Activated CD8-positive, alpha-beta memory T cell treated with anti-CD3 and anti-CD28 coated beads, Interleukin-2, amount 10 ng/mL, durations not matched to agents 7 days and 5 days (primary cell): ENCODE measurements at regions not wholly inside any gene's neighbourhood (a gene's known extent, or its start where the extent isn't known, plus 50 kb on each side); places are given as distances from the start of the nearest gene placed in this dataset.

ENCODE experiments used
- ATAC-seq: fragments of 150-1000 bp; cut with Tn5 transposase; one replicate; pipeline ENCODE4 v1.10.0; 2021; ENCODE audit warnings: moderate library complexity
- CTCF ChIA-PET: fragments of 350-600 bp; sonication (Branson Sonifier 250); formaldehyde crosslinking; loops from one replicate; lab custom pipeline; 2021; ENCODE audit warnings: antibody characterized with exemption; lab: Charles Lee
- DNase-seq: peaks from one replicate; pipeline ENCODE4 v3.0.0-alpha.2; 2020
- H3K27ac Mint-ChIP-seq: one replicate; pipeline ENCODE4 v1.8.0; 2021; ENCODE audit warnings: mild to moderate bottlenecking, mixed read lengths
- H3K27me3 Mint-ChIP-seq: one replicate; pipeline ENCODE4 v1.8.0; 2021; ENCODE audit warnings: mixed read lengths
- H3K36me3 Mint-ChIP-seq: one replicate; pipeline ENCODE4 v1.8.0; 2021; ENCODE audit warnings: mild to moderate bottlenecking, mixed read lengths
- H3K4me1 Mint-ChIP-seq: one replicate; pipeline ENCODE4 v1.8.0; 2021; ENCODE audit warnings: mixed read lengths
- H3K4me3 Mint-ChIP-seq: one replicate; pipeline ENCODE4 v1.8.0; 2021; ENCODE audit warnings: mild to moderate bottlenecking, moderate library complexity, mixed read lengths
- H3K9me3 Mint-ChIP-seq: one replicate; pipeline ENCODE4 v1.8.0; 2022; ENCODE audit warnings: low read depth, mixed read lengths

GRCh38 chr3:107992976-107993684 is 97.7 kb downstream of the CD47 start:
- no peak overlapping the region for H3K4me3 Mint-ChIP-seq
- no peak overlapping the region for H3K27ac Mint-ChIP-seq
- DNase-seq (no peak), ATAC-seq (no peak)
- no peaks in the 10 kb centered on the region for H3K36me3 Mint-ChIP-seq
- CTCF ChIA-PET = no interaction called here
- peaks cover 11% of the 10 kb centered on the region for H3K4me1 Mint-ChIP-seq
- peaks cover 4% of the 10 kb centered on the region for H3K27me3 Mint-ChIP-seq
- no peaks in the 10 kb centered on the region for H3K9me3 Mint-ChIP-seq

GRCh38 chr3:107990926-107991325 is 99.9 kb downstream of the CD47 start:
- CTCF ChIA-PET = no interaction called here
- H3K9me3 Mint-ChIP-seq = no peaks in the 10 kb centered on the region
- peaks cover 25% of the 10 kb centered on the region for H3K4me1 Mint-ChIP-seq
- H3K27ac Mint-ChIP-seq = no peak overlapping the region
- H3K27me3 Mint-ChIP-seq = peaks cover 4% of the 10 kb centered on the region
- H3K4me3 Mint-ChIP-seq = no peak overlapping the region
- H3K36me3 Mint-ChIP-seq = no peaks in the 10 kb centered on the region
- ATAC-seq (no peak), DNase-seq (no peak)

GRCh38 chr3:107990433-107990832 is 100.4 kb downstream of the CD47 start:
- DNase-seq (no peak), ATAC-seq (no peak)
- Mint-ChIP-seq H3K27ac (no peak overlapping the region), H3K36me3 (peaks cover under 1% of the 10 kb centered on the region), H3K4me3 (no peak overlapping the region), H3K4me1 (peaks cover 28% of the 10 kb centered on the region), H3K27me3 (peaks cover 4% of the 10 kb centered on the region), H3K9me3 (no peaks in the 10 kb centered on the region)
- CTCF ChIA-PET = no interaction called here

- no peaks in the 10 kb centered on the region for H3K9me3 Mint-ChIP-seq
- H3K27me3 Mint-ChIP-seq = peaks cover 4% of the 10 kb centered on the region
- DNase-seq = no peak
- no peak overlapping the region for H3K27ac Mint-ChIP-seq
- H3K4me3 Mint-ChIP-seq = no peak overlapping the region
- H3K36me3 Mint-ChIP-seq = peaks cover 3% of the 10 kb centered on the region
- H3K4me1 Mint-ChIP-seq = peaks cover 31% of the 10 kb centered on the region
- CTCF ChIA-PET = no interaction called here
- ATAC-seq = no peak
These were observed 101.2 kb downstream of the CD47 start for GRCh38 chr3:107989661-107990060.

GRCh38 chr3:107988460-107989175 is 102.2 kb downstream of the CD47 start:
- Mint-ChIP-seq H3K27me3 (no peaks in the 10 kb centered on the region), H3K9me3 (no peaks in the 10 kb centered on the region), H3K36me3 (peaks cover 3% of the 10 kb centered on the region), H3K27ac (peak overlapping the region; percentile 58), H3K4me1 (peaks cover 31% of the 10 kb centered on the region), H3K4me3 (peak overlapping the region; percentile 5)
- CTCF ChIA-PET = interaction anchor here (1.6 kb wide), 1 partner anchor 61 kb away, joined by 5 read pairs; no protein-coding TSS in a partner anchor
- DNase-seq = no peak
- peak; percentile 43 for ATAC-seq

GRCh38 chr3:107987036-107987939 is 103.5 kb downstream of the CD47 start:
- no peak for ATAC-seq
- Mint-ChIP-seq H3K36me3 (peaks cover 3% of the 10 kb centered on the region), H3K9me3 (no peaks in the 10 kb centered on the region), H3K27ac (peak overlapping the region; percentile 5), H3K27me3 (no peaks in the 10 kb centered on the region), H3K4me3 (no peak overlapping the region), H3K4me1 (peaks cover 31% of the 10 kb centered on the region)
- CTCF ChIA-PET = interaction anchor here (1.6 to 2.0 kb wide), 2 partner anchors 59 to 60 kb away, joined by 5 to 12 read pairs; no protein-coding TSS in a partner anchor
- DNase-seq = no peak

GRCh38 chr3:107986505-107986904 is 104.3 kb downstream of the CD47 start:
- DNase-seq (no peak), ATAC-seq (no peak)
- Mint-ChIP-seq H3K4me3 (no peak overlapping the region), H3K27ac (peak overlapping the region; percentile 15), H3K9me3 (no peaks in the 10 kb centered on the region), H3K27me3 (no peaks in the 10 kb centered on the region), H3K4me1 (peaks cover 31% of the 10 kb centered on the region), H3K36me3 (peaks cover 3% of the 10 kb centered on the region)
- CTCF ChIA-PET = interaction anchor here (2.0 kb wide), 1 partner anchor 59 kb away, joined by 12 read pairs; no protein-coding TSS in a partner anchor

GRCh38 chr3:107985496-107985895 is 105.3 kb downstream of the CD47 start:
- peak overlapping the region; percentile 94 for H3K27ac Mint-ChIP-seq
- no peaks in the 10 kb centered on the region for H3K9me3 Mint-ChIP-seq
- CTCF ChIA-PET = interaction anchor here (0.9 to 2.0 kb wide), 3 partner anchors 12 to 402 kb away, joined by 3 to 12 read pairs (median 3); no protein-coding TSS in a partner anchor
- peak overlapping the region; percentile 33 for H3K4me3 Mint-ChIP-seq
- peaks cover 31% of the 10 kb centered on the region for H3K4me1 Mint-ChIP-seq
- H3K27me3 Mint-ChIP-seq = no peaks in the 10 kb centered on the region
- DNase-seq (peak; percentile 83), ATAC-seq (peak; percentile 91)
- peaks cover 3% of the 10 kb centered on the region for H3K36me3 Mint-ChIP-seq

- Mint-ChIP-seq H3K9me3 (no peaks in the 10 kb centered on the region), H3K4me3 (no peak overlapping the region), H3K27ac (no peak overlapping the region), H3K4me1 (peaks cover 33% of the 10 kb centered on the region), H3K27me3 (no peaks in the 10 kb centered on the region), H3K36me3 (peaks cover 3% of the 10 kb centered on the region)
- CTCF ChIA-PET = interaction anchor here (1.7 kb wide), 1 partner anchor 56 kb away, joined by 3 read pairs; no protein-coding TSS in a partner anchor
- ATAC-seq = no peak
- no peak for DNase-seq
These were observed 107.6 kb downstream of the CD47 start for GRCh38 chr3:107983247-107983646.

- Mint-ChIP-seq H3K4me1 (peaks cover 28% of the 10 kb centered on the region), H3K27me3 (no peaks in the 10 kb centered on the region), H3K36me3 (peaks cover 3% of the 10 kb centered on the region), H3K27ac (peak overlapping the region; percentile 28), H3K9me3 (no peaks in the 10 kb centered on the region), H3K4me3 (no peak overlapping the region)
- CTCF ChIA-PET = interaction anchor here (1.7 kb wide), 1 partner anchor 55 kb away, joined by 3 read pairs; no protein-coding TSS in a partner anchor
- ATAC-seq = no peak
- DNase-seq = no peak
These were observed 108.7 kb downstream of the CD47 start for GRCh38 chr3:107982165-107982564.

GRCh38 chr3:107981471-107982111 is 109.2 kb downstream of the CD47 start:
- ATAC-seq (no peak), DNase-seq (no peak)
- Mint-ChIP-seq H3K27ac (no peak overlapping the region), H3K27me3 (no peaks in the 10 kb centered on the region), H3K36me3 (peaks cover 3% of the 10 kb centered on the region), H3K9me3 (no peaks in the 10 kb centered on the region), H3K4me3 (no peak overlapping the region), H3K4me1 (peaks cover 26% of the 10 kb centered on the region)
- CTCF ChIA-PET = interaction anchor here (1.7 kb wide), 1 partner anchor 54 kb away, joined by 3 read pairs; no protein-coding TSS in a partner anchor

GRCh38 chr3:107979538-107979937 is 111.3 kb downstream of the CD47 start:
- Mint-ChIP-seq H3K4me3 (no peak overlapping the region), H3K9me3 (no peaks in the 10 kb centered on the region), H3K36me3 (no peaks in the 10 kb centered on the region), H3K27me3 (no peaks in the 10 kb centered on the region), H3K27ac (no peak overlapping the region), H3K4me1 (peaks cover 21% of the 10 kb centered on the region)
- CTCF ChIA-PET = no interaction called here
- DNase-seq = no peak
- ATAC-seq = no peak
